HUES48 (cell line): ENCODE measurements at regions not wholly inside any gene's neighbourhood (a gene's known extent, or its start where the extent isn't known, plus 50 kb on each side); places are given as distances from the start of the nearest gene placed in this dataset.
"Not testable (repeated sequence)": the region's sequence is repeated elsewhere in the genome, so short reads cannot be mapped to it uniquely, and the experiment has no call there.

Experiments used
- H3K27ac ChIP-seq: one replicate; pipeline ENCODE4 v1.7.0; 2013; ENCODE audit warnings: low read depth, low read length, inconsistent platforms
- H3K27me3 ChIP-seq: 2 replicates; pipeline ENCODE4 v1.6.1; 2013; ENCODE audit warnings: mild to moderate bottlenecking, low read length; ENCODE audit not compliant: control insufficient read depth, insufficient read depth
- H3K36me3 ChIP-seq: 2 replicates; pipeline ENCODE4 v1.6.1; 2013; ENCODE audit warnings: low read length; ENCODE audit not compliant: control insufficient read depth, insufficient read depth
- H3K4me1 ChIP-seq: 2 replicates; pipeline ENCODE4 v1.6.1; 2013; ENCODE audit warnings: mild to moderate bottlenecking, low read length; ENCODE audit not compliant: control insufficient read depth, insufficient read depth
- H3K4me3 ChIP-seq: 2 replicates; pipeline ENCODE4 v1.5.1; 2013; ENCODE audit warnings: mild to moderate bottlenecking, low read depth, low read length
- H3K9ac ChIP-seq: 2 replicates; pipeline ENCODE4 v1.6.1; 2013; ENCODE audit warnings: mild to moderate bottlenecking, low read depth, low read length, moderate library complexity
- H3K9me3 ChIP-seq: 2 replicates; pipeline ENCODE4 v1.6.1; 2013; ENCODE audit warnings: low read length; ENCODE audit not compliant: control insufficient read depth, insufficient read depth

- H3K9me3 ChIP-seq, H3K27ac ChIP-seq, H3K36me3 ChIP-seq, H3K4me3 ChIP-seq, H3K27me3 ChIP-seq, H3K4me1 ChIP-seq, H3K9ac ChIP-seq: not testable (repeated sequence)
Observed at GRCh38 chr7:9919-10318, 182.5 kb upstream of the FAM20C start.

- H3K27me3 ChIP-seq, H3K4me1 ChIP-seq, H3K9ac ChIP-seq, H3K4me3 ChIP-seq, H3K27ac ChIP-seq, H3K36me3 ChIP-seq, H3K9me3 ChIP-seq: not testable (repeated sequence)
Observed at GRCh38 chr7:32565-33280, 159.6 kb upstream of the FAM20C start.

GRCh38 chr7:35121-35541 lies 157.2 kb upstream of the FAM20C start:
- not testable (repeated sequence) for H3K4me3 ChIP-seq, H3K9me3 ChIP-seq, H3K9ac ChIP-seq, H3K4me1 ChIP-seq, H3K27ac ChIP-seq, H3K27me3 ChIP-seq, H3K36me3 ChIP-seq

GRCh38 chr7:36539-36938 lies 155.8 kb upstream of the FAM20C start:
- H3K4me1 ChIP-seq, H3K27ac ChIP-seq, H3K4me3 ChIP-seq, H3K27me3 ChIP-seq, H3K9me3 ChIP-seq, H3K36me3 ChIP-seq, H3K9ac ChIP-seq: not testable (repeated sequence)

GRCh38 chr7:37656-38055 lies 154.7 kb upstream of the FAM20C start:
- H3K4me3 ChIP-seq, H3K9ac ChIP-seq, H3K4me1 ChIP-seq, H3K27me3 ChIP-seq, H3K27ac ChIP-seq, H3K36me3 ChIP-seq, H3K9me3 ChIP-seq: not testable (repeated sequence)

- H3K9ac ChIP-seq, H3K27me3 ChIP-seq, H3K27ac ChIP-seq, H3K4me1 ChIP-seq, H3K36me3 ChIP-seq, H3K4me3 ChIP-seq, H3K9me3 ChIP-seq: not testable (repeated sequence)
Observed at GRCh38 chr7:38444-38843, 153.9 kb upstream of the FAM20C start.

- H3K9me3 ChIP-seq = not testable (repeated sequence)
Observed at GRCh38 chr7:39984-40740, 152.2 kb upstream of the FAM20C start.

GRCh38 chr7:40799-41750 lies 151.3 kb upstream of the FAM20C start:
- Histone ChIP-seq H3K36me3 (no peaks in the 10 kb centered on the region), H3K9ac (no peak overlapping the region), H3K27ac (no peak overlapping the region), H3K4me3 (no peak overlapping the region), H3K27me3 (peaks cover 8% of the 10 kb centered on the region; the same call in 1 of the 2 replicates), H3K9me3 (no peaks in the 10 kb centered on the region), H3K4me1 (no peaks in the 10 kb centered on the region)

More at GRCh38 chr7:39984-40740, 152.2 kb upstream of the FAM20C start:
- not testable (repeated sequence) for H3K9ac ChIP-seq, H3K36me3 ChIP-seq, H3K27me3 ChIP-seq, H3K4me3 ChIP-seq, H3K27ac ChIP-seq, H3K4me1 ChIP-seq

- Histone ChIP-seq H3K9ac (no peak overlapping the region), H3K27me3 (peaks cover 8% of the 10 kb centered on the region; the same call in 1 of the 2 replicates), H3K27ac (no peak overlapping the region), H3K36me3 (no peaks in the 10 kb centered on the region), H3K9me3 (no peaks in the 10 kb centered on the region), H3K4me1 (no peaks in the 10 kb centered on the region), H3K4me3 (no peak overlapping the region)
Observed at GRCh38 chr7:41917-42565, 150.3 kb upstream of the FAM20C start.

GRCh38 chr7:43791-44540 lies 148.4 kb upstream of the FAM20C start:
- H3K4me3 ChIP-seq = no peak overlapping the region
- no peaks in the 10 kb centered on the region for H3K4me1 ChIP-seq
- H3K9me3 ChIP-seq = no peaks in the 10 kb centered on the region
- H3K9ac ChIP-seq = no peak overlapping the region
- H3K27me3 ChIP-seq = peaks cover 8% of the 10 kb centered on the region; the same call in 1 of the 2 replicates
- no peak overlapping the region for H3K27ac ChIP-seq
- no peaks in the 10 kb centered on the region for H3K36me3 ChIP-seq
